Kasumi-1 (cell line): ENCODE measurements at regions not wholly inside any gene's neighbourhood (a gene's known extent, or its start where the extent isn't known, plus 50 kb on each side); places are given as distances from the start of the nearest gene placed in this dataset.
A peak's percentile ranks its signal among the peaks of the same experiment; 100 is the strongest.

ENCODE experiments used
- DNase-seq, 2 experiments: peaks; one replicate each; lab custom pipeline; 2025; lab: John Stamatoyannopoulos, UW

DNA sequence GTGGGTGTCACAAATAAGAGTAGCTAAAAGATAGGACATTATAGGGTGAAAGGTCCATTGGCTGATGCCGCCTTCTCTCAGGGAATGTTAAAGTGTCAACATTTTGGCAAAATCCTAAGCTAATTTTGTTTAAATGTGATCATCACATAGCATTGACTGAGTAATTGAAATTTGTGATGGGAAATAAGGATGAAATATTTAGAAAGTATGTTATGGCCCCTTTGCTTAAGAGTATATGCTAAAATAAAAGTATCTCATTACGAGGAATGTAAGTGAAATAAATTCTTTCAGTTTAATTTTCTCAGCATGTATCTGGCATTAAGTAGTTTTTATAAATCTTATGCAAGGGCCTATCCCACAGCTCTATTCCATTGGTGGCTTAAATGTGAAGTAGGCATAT is 229.2 kb downstream of the PRL start:
- DNase-seq, result no peak

DNA sequence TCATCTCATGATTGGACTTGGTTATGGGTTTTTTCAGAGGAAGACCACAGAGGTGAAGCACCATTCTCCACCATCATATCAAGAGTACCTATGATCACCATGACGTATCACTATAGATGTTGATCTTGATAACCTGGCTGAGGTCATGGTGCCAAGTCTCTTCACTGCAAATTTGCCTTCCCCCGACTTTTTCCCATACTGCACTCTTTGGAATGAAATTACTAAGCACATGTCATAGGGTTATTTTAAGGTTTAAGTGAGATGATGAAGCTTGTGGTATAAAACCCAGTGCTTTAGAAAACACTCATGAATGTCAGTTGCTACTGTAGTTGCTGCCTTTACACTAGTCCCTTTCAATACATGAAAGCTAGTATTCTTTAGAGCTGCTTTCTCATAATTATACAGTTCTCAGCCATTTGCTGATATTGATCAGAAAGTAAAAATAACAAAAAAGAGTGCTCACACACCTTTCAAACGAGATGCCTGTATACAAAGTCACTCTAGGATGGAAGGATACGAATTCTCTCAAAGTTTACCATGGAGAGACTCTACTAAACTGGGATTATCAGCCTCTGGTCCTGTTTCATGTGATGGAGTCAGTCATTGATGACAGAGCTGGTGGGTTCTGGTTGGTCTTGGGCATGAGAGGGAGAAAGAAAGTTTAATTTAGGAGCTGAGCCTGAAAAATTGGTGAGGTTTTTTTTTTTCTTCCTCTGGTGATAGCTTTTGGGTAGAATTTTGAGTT is 228.1 kb downstream of the PRL start:
- no peak for DNase-seq

DNA sequence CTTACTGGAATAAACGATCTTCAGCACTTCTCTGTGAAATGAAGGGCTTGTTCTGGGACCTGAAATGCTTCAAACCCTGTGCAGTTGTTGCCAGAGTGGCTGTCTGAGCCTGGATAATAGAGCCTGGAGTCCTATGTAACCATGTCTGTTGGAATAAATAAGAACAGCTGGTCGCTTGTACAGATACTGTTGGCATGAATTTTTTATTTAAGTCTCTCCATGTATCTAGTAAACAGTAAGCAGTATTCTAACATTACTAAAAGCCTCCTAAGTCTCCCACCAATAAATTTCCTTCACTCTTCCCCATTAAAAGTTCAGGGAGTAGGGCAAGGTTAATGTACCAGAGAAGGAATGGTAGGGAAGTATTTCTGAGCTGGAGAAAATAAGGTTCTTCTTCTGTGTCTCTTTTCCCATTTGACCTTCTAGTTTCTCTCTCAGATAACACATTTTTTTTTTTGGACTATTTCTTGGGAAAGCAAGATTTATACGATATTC is 227.5 kb downstream of the PRL start:
- DNase-seq, result no peak

DNA sequence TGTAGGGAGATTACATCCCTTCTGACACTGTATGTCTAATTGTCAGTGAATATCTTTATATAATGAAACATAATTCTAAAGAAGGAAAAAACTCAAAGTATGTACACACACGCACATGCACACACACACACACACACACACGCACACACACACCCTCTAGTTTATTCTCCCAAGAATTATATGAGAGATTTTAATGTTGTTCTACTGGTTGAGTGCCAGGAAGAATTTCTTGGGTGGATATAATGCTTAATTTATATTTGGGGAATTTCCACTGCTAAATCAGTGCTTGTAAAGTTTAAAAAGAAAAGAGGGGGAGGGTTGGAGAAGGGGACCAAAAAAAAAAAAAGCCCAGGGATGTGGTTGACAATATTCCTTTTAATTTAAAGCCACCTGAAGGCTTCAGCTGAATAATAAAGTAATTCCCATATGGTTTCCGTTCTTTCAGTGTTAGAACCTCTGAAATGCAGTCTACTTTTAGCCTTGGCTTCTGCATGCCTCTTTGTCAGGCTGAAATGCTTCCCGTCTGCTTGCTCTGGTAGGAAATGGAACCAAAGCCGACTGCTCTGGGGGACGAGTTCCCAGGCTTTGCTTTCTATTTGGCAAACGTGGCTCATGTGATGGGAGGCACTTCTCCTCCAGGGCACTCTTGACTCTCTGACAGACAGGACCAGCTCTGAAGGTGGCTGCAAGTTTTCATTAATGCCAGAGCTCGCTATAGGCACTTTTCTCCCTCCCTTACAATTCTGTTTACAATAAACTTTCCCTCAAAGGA is 225.4 kb downstream of the PRL start:
- no peak for DNase-seq

DNA sequence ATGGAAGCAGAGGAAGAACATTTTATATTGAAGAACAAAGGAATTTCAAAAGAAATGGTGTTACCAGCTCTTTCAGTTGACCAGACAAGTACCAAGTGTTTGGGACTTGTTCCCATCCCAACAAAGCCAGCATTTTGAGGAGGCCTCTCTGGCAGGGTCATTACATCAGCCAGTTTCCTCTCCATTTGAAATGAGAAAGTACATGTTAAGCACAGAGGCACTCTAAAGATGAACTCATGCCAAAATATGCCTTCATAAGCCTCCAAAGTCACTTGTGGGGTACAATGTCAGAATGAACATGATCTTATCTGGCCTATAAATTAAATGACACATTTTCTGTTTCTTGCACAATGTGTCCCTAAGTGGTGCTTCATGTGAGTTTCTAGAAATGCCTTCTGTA is 223.9 kb downstream of the PRL start:
- no peak for DNase-seq

DNA sequence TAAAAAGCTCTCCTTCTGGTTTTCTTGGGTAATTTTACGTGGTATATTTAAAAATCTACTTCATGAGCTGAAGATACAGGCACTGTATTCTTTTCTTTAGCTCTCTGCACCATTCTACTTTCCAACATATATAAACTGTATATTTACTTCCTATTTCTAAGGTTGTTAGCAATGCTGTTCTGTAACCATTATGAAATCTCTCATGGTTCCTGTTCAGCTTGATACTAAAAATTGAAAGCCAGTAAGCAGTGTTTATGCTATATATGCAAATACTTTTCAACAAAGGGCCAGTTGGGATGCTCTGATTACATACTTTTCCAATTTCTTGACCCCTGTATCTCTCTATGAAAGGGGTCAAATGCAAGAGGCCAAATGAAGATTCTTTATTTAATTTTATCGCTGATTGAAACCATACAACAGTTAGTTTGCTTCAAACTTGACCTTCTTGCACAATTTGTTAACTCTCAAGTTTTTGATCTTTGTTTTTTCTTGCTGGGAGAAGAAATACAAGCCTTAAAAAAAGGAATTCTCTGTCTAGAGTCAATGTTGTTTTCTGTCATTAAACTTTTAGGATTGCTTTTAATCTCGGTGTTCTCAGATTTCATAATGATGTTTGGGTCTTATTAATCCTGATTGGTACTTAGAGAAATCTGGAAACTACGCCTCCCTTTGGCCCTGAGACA is 223.2 kb downstream of the PRL start:
- DNase-seq, result peak; percentile 45 to 48

DNA sequence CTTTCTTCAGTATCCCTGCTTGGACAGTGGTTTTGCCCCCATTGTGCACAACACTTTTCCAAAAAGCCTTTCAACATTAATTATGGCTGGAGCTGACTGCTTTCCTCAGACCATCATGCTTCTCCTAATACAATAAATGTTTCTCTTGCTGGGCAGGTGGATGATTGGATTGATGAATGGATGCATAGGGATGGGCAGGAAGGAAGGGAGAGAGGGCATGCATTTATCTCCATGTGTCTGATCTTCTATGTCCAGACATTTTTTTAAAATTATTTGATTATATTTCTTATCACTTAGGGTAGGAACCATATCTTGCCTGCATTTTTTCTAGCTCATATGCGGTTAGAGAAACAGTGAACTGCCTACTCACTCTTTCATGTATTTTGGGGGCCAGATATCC is 218.5 kb downstream of the PRL start:
- DNase-seq, result no peak

DNA sequence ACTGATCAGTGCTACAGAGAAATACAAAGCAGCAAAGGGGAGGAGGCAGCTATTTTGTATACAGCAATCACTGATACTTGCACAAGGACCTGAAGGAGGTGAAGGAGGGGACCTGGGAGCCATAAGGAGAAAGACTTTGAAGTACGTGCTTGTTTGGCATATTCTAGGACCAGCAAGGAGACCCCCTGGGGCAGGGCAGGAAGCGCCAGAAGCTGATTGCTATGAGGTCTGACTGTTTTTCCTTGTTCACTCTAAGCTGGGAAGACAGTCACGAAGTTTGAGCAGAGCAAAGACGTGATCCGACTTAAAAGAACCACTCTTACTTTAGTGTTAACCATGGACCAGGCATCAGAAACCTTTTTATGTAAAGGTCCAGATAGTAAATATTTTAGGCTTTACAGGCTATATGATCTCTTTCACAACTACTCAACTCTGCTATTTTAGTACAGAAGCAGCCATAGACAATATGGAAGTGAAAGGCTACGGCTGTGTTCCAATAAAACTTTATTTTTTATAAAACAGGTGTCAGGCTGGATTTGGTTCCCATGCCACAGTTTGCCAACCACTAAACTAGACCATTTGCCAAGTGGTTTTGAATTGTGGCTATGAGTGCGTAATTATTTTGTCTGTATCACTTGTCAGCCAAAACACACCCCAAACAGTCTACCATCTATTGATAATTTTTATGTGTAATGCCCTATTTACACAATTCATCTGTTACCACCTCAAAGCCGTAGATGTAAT is 217.9 kb downstream of the PRL start:
- DNase-seq, result no peak

DNA sequence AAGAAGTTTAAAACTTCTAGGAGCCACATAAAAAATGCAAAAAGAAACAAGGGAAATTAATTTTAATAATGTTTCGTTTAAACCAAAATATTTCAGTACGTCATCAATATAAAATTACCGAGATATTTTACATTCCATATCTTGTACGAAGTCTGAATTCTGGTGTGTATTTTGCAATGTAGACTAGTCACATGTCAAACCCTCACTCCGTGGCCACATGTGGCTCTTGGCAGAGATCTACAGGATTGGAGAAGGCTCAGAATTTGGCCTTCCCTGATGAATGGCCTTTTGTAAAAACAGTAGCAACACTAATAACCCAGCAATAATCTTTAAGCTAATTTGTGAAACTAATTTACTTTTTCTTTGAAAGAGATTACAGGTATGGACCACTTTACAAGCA is 217.1 kb downstream of the PRL start:
- no peak for DNase-seq

DNA sequence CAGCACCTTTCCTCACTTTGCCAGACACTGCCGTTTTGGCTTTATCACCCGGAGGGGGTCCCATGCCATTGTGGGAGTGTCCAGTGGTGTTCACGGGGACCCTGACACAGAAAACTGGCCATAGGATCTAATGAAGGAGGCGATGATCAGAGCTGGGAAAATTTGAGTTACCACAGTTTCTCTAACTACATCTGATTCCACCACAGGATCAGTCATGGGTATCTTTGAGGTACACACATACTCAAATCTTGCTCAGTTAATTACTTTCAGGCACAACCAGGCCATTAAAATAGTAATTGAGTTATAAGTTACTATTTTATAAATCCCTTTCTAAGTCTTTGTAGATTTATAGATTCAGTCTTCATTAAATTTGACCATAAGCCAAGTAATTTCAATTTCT is 215.1 kb downstream of the PRL start:
- DNase-seq, result no peak

DNA sequence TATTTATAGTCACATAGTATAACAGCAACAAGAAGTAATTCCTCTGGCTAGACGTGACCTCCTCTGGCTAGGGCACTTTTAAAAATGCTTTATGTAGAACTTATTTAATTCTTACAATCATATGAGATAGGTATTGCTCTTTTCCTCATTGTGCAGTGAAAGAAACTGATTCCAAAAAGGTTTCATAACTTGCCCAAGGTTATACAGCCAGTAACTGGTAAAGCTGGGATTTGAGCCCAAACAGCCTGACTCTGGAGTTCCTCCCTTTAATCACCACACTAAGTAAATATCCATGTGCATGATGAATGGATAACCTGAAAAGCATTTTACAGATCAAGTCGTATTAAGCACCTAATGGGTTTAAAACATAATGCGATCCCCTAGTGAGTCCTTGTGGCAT is 214.6 kb downstream of the PRL start:
- no peak for DNase-seq

DNA sequence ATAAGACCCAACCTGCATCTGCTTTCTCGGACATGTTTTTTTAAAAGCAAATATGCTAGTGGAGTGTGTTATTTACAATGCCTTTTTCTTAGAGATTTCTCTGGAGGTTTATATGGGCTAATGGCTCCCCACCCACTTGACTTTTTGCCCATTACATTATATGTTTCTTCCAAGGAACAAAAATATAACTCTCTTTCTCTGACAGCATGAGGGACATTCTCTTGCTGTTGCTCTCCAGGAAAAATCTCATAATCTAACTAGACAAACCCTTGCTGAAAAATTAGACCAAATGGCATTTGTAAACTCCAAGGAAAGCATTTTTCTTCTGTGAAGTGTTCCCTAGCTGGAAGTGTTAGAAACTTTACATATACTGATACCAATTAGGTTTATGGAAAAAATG is 213.7 kb downstream of the PRL start:
- DNase-seq, result no peak

DNA sequence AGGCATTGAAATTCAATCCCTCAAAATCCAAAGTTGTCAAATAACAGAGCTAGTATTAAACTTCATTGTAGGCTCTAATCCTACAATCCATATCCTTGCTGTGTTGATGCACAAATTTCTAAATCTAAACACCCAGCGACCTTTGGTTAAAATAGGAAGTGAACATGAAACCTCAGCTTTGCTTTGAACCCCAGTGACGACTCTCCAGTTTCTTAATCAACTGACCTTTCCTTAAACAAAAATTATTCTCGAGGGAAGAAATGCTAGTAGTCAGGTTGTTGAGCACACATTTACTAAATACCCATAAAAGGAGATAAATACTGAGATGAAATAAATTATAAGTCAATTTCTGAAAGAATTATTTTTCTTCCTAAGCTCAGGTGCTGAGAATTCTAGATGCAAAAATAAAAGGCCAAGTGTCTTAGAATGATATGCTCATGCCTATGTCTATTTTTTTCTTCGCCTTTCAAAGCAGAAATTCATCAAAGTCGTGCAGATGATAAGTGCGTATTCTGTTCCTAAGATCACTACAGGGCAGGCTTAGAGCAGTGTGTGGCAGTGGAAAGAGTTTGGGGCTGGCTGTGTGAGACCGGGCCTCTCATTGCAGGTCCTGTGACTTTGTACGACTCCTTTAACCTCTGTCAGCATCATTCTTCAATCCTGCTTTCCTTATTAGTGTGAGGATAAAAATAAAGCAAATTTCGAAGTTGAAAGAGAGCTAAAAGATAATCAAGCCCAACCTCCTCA is 208.7 kb downstream of the PRL start:
- no peak for DNase-seq

DNA sequence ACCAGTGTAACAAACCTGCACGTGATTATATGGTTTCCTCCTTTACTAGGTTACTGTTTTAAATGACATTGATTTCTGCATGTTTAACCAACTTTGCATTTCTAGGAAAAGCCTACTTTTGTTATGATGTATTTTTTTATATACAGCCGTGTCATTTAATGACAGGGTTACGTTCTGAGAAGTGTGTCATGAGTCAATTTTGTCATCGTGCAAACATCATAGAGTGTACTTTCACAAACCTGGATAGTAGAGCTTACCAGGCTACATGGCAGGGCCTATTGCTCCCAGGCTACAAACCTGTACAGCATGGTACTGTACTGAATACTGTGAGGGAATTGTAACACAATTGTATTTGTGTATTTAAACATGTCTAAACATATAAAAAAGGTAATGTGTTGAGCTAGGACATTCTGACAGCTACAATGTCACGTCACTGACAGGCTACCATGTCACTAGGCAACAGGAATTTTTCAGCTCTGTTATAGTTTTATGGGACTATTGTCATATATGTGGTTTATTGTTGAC is 205.3 kb downstream of the PRL start:
- DNase-seq, result no peak

DNA sequence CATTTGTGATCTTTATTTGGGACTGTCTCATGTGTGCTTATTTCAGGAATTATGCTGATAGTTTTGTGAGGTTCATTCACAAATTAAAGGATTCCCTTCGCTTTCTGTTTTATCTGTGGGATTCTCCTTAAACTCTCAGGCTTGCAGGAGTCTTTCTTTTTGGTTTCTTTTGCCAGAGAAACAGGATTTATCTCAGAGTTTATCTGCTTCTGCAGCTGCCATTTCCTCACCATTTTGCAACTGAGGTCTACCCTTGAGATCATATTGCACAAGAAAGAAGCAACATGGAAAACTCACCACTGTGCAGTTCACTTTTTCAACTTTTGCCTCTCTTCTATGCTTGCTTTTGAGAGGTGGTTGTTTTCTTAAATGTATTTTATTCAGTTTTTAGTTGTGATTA is 201.0 kb downstream of the PRL start:
- DNase-seq, result peak; percentile 40 to 51

DNA sequence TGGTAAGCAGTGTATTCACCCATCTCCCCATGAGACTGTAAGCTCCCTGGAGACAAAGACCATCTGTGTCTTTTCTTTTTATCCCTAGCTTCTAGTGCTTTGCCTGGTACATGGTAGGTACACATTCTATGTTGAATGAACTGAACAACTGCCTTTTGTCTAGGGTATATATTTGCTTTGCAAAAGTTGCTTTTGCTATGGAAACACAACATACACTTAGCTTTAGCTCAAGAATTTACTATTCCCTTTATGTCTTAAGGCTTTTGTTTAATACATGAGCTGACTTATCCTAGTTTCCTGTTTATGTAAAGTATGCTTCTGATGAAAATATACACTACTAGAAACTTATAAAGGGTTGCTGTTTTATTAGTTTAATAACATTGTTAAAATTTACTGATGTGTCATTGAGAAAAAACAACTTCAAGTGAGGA is 198.2 kb downstream of the PRL start:
- no peak for DNase-seq

DNA sequence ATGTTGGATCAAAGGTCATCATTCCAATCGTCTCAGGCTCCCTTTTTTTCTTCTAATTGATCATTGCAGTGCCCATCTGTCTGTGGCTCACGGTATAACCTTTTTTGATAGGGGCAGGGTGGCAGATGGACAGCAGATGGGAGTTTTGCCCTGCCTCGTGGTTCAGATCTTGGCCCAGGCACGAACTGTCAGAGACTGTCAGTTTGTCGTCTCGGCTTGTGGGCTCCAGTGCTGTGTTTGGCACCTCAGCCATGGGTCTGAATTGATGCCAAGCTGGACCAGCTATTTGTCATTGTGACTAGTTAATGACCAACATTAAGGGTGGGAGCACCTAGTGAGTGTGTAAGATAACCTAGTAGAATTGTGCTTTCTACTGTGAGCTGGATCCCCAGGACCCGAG is 197.6 kb downstream of the PRL start:
- DNase-seq, result no peak

DNA sequence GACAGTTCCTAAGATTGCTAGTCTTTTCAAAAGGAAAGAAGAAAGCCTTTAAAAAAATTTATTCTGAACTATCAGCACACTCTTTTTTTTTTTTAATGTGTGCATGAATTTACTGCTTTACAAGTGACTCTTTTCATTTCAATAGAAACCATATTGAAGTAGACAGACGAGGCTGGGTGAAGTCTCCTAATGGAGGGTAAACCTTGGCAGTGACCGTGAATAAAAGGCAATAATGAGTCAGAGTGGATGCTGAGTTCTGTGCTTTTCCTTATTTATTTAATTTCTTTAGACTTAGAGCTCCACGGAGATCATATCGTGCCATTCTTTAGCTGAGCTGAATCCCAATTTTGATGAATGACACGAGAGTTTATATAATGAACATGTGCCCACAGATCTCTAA is 196.9 kb downstream of the PRL start:
- DNase-seq, result no peak

DNA sequence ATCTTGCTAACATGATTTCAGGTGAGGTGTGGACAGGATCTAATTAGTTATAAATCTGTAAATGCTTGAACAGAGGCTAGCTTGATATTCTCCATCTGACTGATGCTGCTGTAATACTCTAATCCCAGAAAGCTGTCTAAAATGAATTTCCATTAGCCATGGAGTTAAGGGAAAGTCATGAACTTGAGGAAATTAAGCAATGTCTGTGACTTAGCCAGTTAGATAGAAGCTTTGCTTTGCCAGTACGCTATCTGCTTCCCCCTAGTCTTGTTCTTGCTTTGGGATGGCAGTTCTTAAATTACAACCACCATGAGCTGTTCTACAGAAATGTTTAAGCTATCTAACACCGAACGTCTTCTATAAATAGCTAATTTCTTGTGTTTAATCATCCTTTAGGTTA is 195.7 kb downstream of the PRL start:
- DNase-seq, result no peak

DNA sequence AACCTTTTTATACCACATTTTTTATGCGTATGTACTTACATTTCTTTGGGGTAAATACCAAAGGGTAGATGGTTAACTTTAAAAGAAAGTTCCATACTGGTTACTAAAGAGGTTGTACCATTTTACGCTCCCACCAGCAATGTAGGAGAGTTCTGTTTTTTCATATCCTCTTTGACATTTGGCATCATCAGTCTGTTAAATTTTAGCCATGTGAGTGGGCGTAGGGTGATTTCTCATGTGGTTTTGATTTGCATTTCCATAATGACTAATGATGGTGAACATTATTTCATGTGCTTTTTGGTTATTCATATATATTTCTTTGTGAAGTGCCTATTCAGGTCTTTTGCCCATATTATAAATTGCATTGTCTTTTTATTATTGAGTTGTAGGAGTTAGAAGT is 194.2 kb downstream of the PRL start:
- DNase-seq, result no peak

DNA sequence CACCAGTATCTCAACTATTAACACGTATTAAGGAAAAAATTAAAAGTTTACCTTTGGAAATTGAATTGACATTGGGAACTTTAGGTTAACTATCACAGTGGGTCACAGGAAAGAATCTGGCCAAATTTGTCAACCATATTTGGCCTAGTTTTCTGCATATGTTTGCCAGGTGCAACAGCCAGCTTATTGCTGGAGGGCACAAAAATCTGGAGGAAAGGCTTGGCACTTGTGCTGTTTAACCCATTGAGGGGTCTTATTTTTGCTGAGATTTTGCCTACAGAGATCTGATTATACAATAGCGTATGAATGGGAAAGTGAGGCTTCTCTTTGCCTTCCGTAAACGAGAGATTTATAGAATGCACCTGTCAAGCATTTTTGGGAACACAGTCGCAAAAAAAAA is 190.4 kb downstream of the PRL start:
- DNase-seq, result no peak
